ENCODE measurements at regions not wholly inside any gene's neighbourhood (a gene's known extent, or its start where the extent isn't known, plus 50 kb on each side); places are given as distances from the start of the nearest gene placed in this dataset.

GRCh38 chr2:59693231-59693959 lies 860.1 kb downstream of the BCL11A start:
- no peak for TF ChIP-seq EZH2 (IDR thresholded peaks at IDR 0.05; ENCODE audit: insufficient read depth, poor library complexity, severe bottlenecking)
- TF ChIP-seq EZH2phosphoT487 (IDR thresholded peaks at IDR 0.05; ENCODE audit: insufficient read depth, low read depth) = no peak

All from GM23248 (cell line).